GM21528 (cell line): ENCODE measurements at regions not wholly inside any gene's neighbourhood (a gene's known extent, or its start where the extent isn't known, plus 50 kb on each side); places are given as distances from the start of the nearest gene placed in this dataset.

ENCODE experiments used
- ATAC-seq: cut with Tn5 transposase; IDR thresholded peaks from one replicate; pipeline ENCODE4 v1.9.1; 2021; ENCODE audit warnings: mild to moderate bottlenecking, moderate library complexity; ENCODE audit not compliant: unreplicated experiment, low FRiP score

GRCh38 chr4:111678479-111678878 is 466.8 kb upstream of the FAM241A start:
- ATAC-seq = no peak

- ATAC-seq = no peak
Observed at GRCh38 chr4:111678908-111679307, 466.3 kb upstream of the FAM241A start.

- no peak for ATAC-seq
Observed at GRCh38 chr4:111681270-111681669, 464.0 kb upstream of the FAM241A start.

- ATAC-seq = no peak
Observed at GRCh38 chr4:111681751-111682150, 463.5 kb upstream of the FAM241A start.

- no peak for ATAC-seq
Observed at GRCh38 chr4:111685205-111685604, 460.0 kb upstream of the FAM241A start.

GRCh38 chr4:111689214-111689613 is 456.0 kb upstream of the FAM241A start:
- no peak for ATAC-seq

GRCh38 chr4:111689731-111690130 is 455.5 kb upstream of the FAM241A start:
- no peak for ATAC-seq

GRCh38 chr4:111693758-111694157 is 451.5 kb upstream of the FAM241A start:
- no peak for ATAC-seq

GRCh38 chr4:111695677-111696076 is 449.6 kb upstream of the FAM241A start:
- no peak for ATAC-seq

- ATAC-seq = no peak
Observed at GRCh38 chr4:111696505-111696904, 448.7 kb upstream of the FAM241A start.

GRCh38 chr4:111697176-111697942 is 447.9 kb upstream of the FAM241A start:
- no peak for ATAC-seq

GRCh38 chr4:111698361-111698760 is 446.9 kb upstream of the FAM241A start:
- ATAC-seq = no peak

- ATAC-seq = no peak
Observed at GRCh38 chr4:111699165-111699564, 446.1 kb upstream of the FAM241A start.

GRCh38 chr4:111701102-111701501 is 444.2 kb upstream of the FAM241A start:
- ATAC-seq = no peak

- no peak for ATAC-seq
Observed at GRCh38 chr4:111707491-111707890, 437.8 kb upstream of the FAM241A start.

- ATAC-seq = no peak
Observed at GRCh38 chr4:111712093-111712677, 433.1 kb upstream of the FAM241A start.

- no peak for ATAC-seq
Observed at GRCh38 chr4:111713276-111713675, 432.0 kb upstream of the FAM241A start.

- no peak for ATAC-seq
Observed at GRCh38 chr4:111717921-111718320, 427.3 kb upstream of the FAM241A start.

- no peak for ATAC-seq
Observed at GRCh38 chr4:111718763-111719559, 426.3 kb upstream of the FAM241A start.

GRCh38 chr4:111720866-111721265 is 424.4 kb upstream of the FAM241A start:
- ATAC-seq = no peak

GRCh38 chr4:111722213-111722720 is 423.0 kb upstream of the FAM241A start:
- ATAC-seq = no peak
